ENCODE measurements at regions not wholly inside any gene's neighbourhood (a gene's known extent, or its start where the extent isn't known, plus 50 kb on each side); places are given as distances from the start of the nearest gene placed in this dataset.

GRCh38 chr3:102586485-102586884, 151.7 kb downstream of the ZPLD1 start:
- Histone ChIP-seq H3K9ac (ENCODE audit: control insufficient read depth, insufficient read depth, low read length) (no peak overlapping the region), H4K20me1 (ENCODE audit: control insufficient read depth, insufficient read depth) (no peaks in the 10 kb centered on the region), H3K4me2 (ENCODE audit: control insufficient read depth, insufficient read depth) (no peak overlapping the region), H3K27me3 (replicated peaks in 1 of 2; ENCODE audit: control insufficient read depth in 2 of 2, insufficient read depth in 2 of 2, low read length in 1 of 2) (no peaks in the 10 kb centered on the region), H3K27ac (ENCODE audit: control insufficient read depth, insufficient read depth) (no peak overlapping the region), H3K4me3 (no peak overlapping the region), H3K36me3 (ENCODE audit: control insufficient read depth in 2 of 2, insufficient read depth in 2 of 2, low read length in 1 of 2) (no peaks in the 10 kb centered on the region), H2AFZ (ENCODE audit: control insufficient read depth, low read depth, low read length) (no peak overlapping the region), H3K79me2 (ENCODE audit: control insufficient read depth, insufficient read depth, low read length) (no peaks in the 10 kb centered on the region), H3K4me1 (ENCODE audit: control insufficient read depth, insufficient read depth, low read length) (no peaks in the 10 kb centered on the region), H3K9me3 (replicated peaks; ENCODE audit: control insufficient read depth, insufficient read depth, low read length) (no peaks in the 10 kb centered on the region)
- intact Hi-C loops (cut with micrococcal nuclease; ENCODE audit: unreplicated experiment) (no loop called here), in situ Hi-C loops (cut with MboI) (no loop called here)
- FAIRE-seq (no peak), ATAC-seq (no peak), DNase-seq (ENCODE audit: low read depth, low spot score) (no peak)
- SMC1A ChIA-PET (ENCODE audit: uncharacterized antibody, unreplicated experiment), result interaction anchor here (1.1 kb wide), 1 partner anchor 17 kb away, joined by 3 read pairs; no protein-coding TSS in a partner anchor
- CTCF ChIA-PET, result no interaction called here
- POLR2A ChIA-PET, result no interaction called here
- no TSS peak for BruUV-seq (replicated peaks)
- RAD21 ChIA-PET (ENCODE audit: unreplicated experiment), result no interaction called here
- 29% methylated on average over 4 of the region's 4 CpGs for WGBS (ENCODE audit: insufficient coverage, insufficient replicate concordance, low lambda C conversion rate, missing lambda C conversion rate)
- TF ChIP-seq ASH2L (IDR thresholded peaks at IDR 0.05; ENCODE audit: borderline replicate concordance, low read depth) (no peak), USF2 (IDR thresholded peaks at IDR 0.05; ENCODE audit: borderline replicate concordance, low read depth, low read length) (no peak), E2F8 (IDR thresholded peaks at IDR 0.05; ENCODE audit: low read depth, partially characterized antibody) (no peak), TCF12 (IDR thresholded peaks at IDR 0.05; ENCODE audit: low read depth, low read length) (no peak), SIX5 (IDR thresholded peaks at IDR 0.05; ENCODE audit: low read depth, low read length, severe bottlenecking) (no peak), RAD21 (IDR thresholded peaks at IDR 0.05; ENCODE audit: insufficient read depth, low read depth, low read length) (no peak), HDGF (IDR thresholded peaks at IDR 0.05) (no peak), CHD4 (IDR thresholded peaks at IDR 0.05) (no peak), SUZ12 (IDR thresholded peaks at IDR 0.05; ENCODE audit: unreplicated experiment) (no peak), RELB (IDR thresholded peaks at IDR 0.05; ENCODE audit: low read depth) (no peak), REST (IDR thresholded peaks at IDR 0.05; ENCODE audit: low read depth, low read length) (no peak), ZNF274 (IDR thresholded peaks at IDR 0.05; ENCODE audit: insufficient read depth, insufficient read length) (no peak), SP1 (IDR thresholded peaks at IDR 0.05; ENCODE audit: low read depth, low read length) (no peak), PBX3 (IDR thresholded peaks at IDR 0.05; ENCODE audit: insufficient replicate concordance, low read depth, low read length) (no peak)
